HepG2 (cell line): ENCODE measurements at regions not wholly inside any gene's neighbourhood (a gene's known extent, or its start where the extent isn't known, plus 50 kb on each side); places are given as distances from the start of the nearest gene placed in this dataset.

Source experiments
- KLF12 ChIP-seq: sonication (generic); formaldehyde crosslinking; IDR thresholded peaks from 2 replicates; pipeline ENCODE4 v1.4.0; 2020; ENCODE audit warnings: missing genetic modification reagents, borderline replicate concordance
- MAZ ChIP-seq, 2 experiments: sonication (generic) in 1 of 2; formaldehyde crosslinking in 1 of 2; IDR thresholded peaks; 2 replicates each; pipeline versions ENCODE4 v1.5.0 to v1.6.1; 2012 to 2020; ENCODE audit warnings: low read depth in 2 of 2, mild to moderate bottlenecking in 2 of 2, borderline replicate concordance in 1 of 2, improper control_type of control experiment in 1 of 2, low read length in 1 of 2, missing genetic modification reagents in 1 of 2, moderate library complexity in 1 of 2
- MEF2D ChIP-seq: sonication (generic); formaldehyde crosslinking; IDR thresholded peaks from 2 replicates; pipeline ENCODE4 v1.5.1; 2020; ENCODE audit warnings: mild to moderate bottlenecking, missing genetic modification reagents
- MIER2 ChIP-seq: IDR thresholded peaks from 2 replicates; pipeline ENCODE4 v1.6.1; 2016; ENCODE audit warnings: missing biosample characterization, missing genetic modification reagents
- NR1H2 ChIP-seq: sonication (generic); formaldehyde crosslinking; IDR thresholded peaks from 2 replicates; pipeline ENCODE4 v1.8.1; 2022; ENCODE audit warnings: low read depth, missing genetic modification reagents, borderline replicate concordance
- PPARG ChIP-seq: conservative IDR thresholded peaks from 2 replicates; pipeline ENCODE4 v1.6.1; 2016; ENCODE audit warnings: missing biosample characterization, missing genetic modification reagents
- SNAI1 ChIP-seq: sonication (generic); formaldehyde crosslinking; IDR thresholded peaks from 2 replicates; pipeline ENCODE4 v1.5.0; 2020; ENCODE audit warnings: mild to moderate bottlenecking, missing genetic modification reagents, borderline replicate concordance
- TOE1 ChIP-seq: sonication (generic); formaldehyde crosslinking; IDR thresholded peaks from 2 replicates; pipeline ENCODE4 v1.4.0; 2020; ENCODE audit warnings: mild to moderate bottlenecking, missing genetic modification reagents
- YEATS2 ChIP-seq: sonication (generic); formaldehyde crosslinking; IDR thresholded peaks from 2 replicates; pipeline ENCODE4 v1.4.0; 2020; ENCODE audit warnings: missing genetic modification reagents, borderline replicate concordance
- ZFP82 ChIP-seq: sonication (generic); formaldehyde crosslinking; IDR thresholded peaks from 2 replicates; pipeline ENCODE4 v1.5.1; 2020; ENCODE audit warnings: mild to moderate bottlenecking, missing genetic modification reagents, borderline replicate concordance
- ZMYM2 ChIP-seq: sonication (generic); formaldehyde crosslinking; IDR thresholded peaks from 2 replicates; pipeline ENCODE4 v1.8.0; 2022; ENCODE audit warnings: mild to moderate bottlenecking, missing genetic modification reagents
- ZNF124 ChIP-seq: sonication (generic); formaldehyde crosslinking; IDR thresholded peaks from 2 replicates; pipeline ENCODE4 v1.4.0; 2020; ENCODE audit warnings: missing genetic modification reagents
- ZNF20 ChIP-seq: sonication (generic); formaldehyde crosslinking; IDR thresholded peaks from 2 replicates; pipeline ENCODE4 v1.4.0; 2020; ENCODE audit warnings: mild to moderate bottlenecking, moderate library complexity, missing genetic modification reagents
- ZNF296 ChIP-seq: sonication (generic); formaldehyde crosslinking; conservative IDR thresholded peaks from 2 replicates; pipeline ENCODE4 v1.5.0; 2020; ENCODE audit warnings: mild to moderate bottlenecking, missing genetic modification reagents
- ZNF430 ChIP-seq: sonication (generic); formaldehyde crosslinking; IDR thresholded peaks from 2 replicates; pipeline ENCODE4 v1.9.0; 2021; ENCODE audit warnings: mild to moderate bottlenecking, missing genetic modification reagents
- ZNF788 ChIP-seq: sonication (generic); formaldehyde crosslinking; IDR thresholded peaks from 2 replicates; pipeline ENCODE4 v1.5.0; 2020; ENCODE audit warnings: mild to moderate bottlenecking, missing genetic modification reagents, borderline replicate concordance
- ZNF879 ChIP-seq: sonication (generic); formaldehyde crosslinking; IDR thresholded peaks from 2 replicates; pipeline ENCODE4 v1.8.1; 2023; ENCODE audit warnings: missing genetic modification reagents
- TF ChIP-seq, protein P1 (sequence below): sonication (generic); formaldehyde crosslinking; IDR thresholded peaks from 2 replicates; pipeline ENCODE4 v1.8.1; 2022; ENCODE audit warnings: mild to moderate bottlenecking, missing genetic modification reagents
- TF ChIP-seq, protein P2 (sequence below): IDR thresholded peaks from 2 replicates; pipeline ENCODE4 v1.6.1; 2016
- TF ChIP-seq, protein P3 (sequence below): sonication (generic); formaldehyde crosslinking; IDR thresholded peaks from 2 replicates; pipeline ENCODE4 v1.8.1; 2023; ENCODE audit warnings: missing genetic modification reagents, inconsistent platforms, borderline replicate concordance
- TF ChIP-seq, protein P4 (sequence below): sonication (generic); formaldehyde crosslinking; IDR thresholded peaks from 2 replicates; pipeline ENCODE4 v1.4.0; 2020; ENCODE audit warnings: missing genetic modification reagents, borderline replicate concordance
- TF ChIP-seq, protein P5 (sequence below): sonication (generic); formaldehyde crosslinking; IDR thresholded peaks from 2 replicates; pipeline ENCODE4 v1.9.0; 2021; ENCODE audit warnings: missing genetic modification reagents, mild to moderate bottlenecking, borderline replicate concordance

GRCh38 chr2:203656522-203657287 is 49.7 kb upstream of the CD28 start (continued):
- TF ChIP-seq MAZ (IDR thresholded peaks at IDR 0.05; ENCODE audit: borderline replicate concordance, low read depth, low read length) (no peak), MAZ (CRISPR knock-in tag; IDR thresholded peaks at IDR 0.05; ENCODE audit: low read depth) (peak; percentile 69), ZNF430 (CRISPR knock-in tag) (peak; percentile 62; the same call in 1 of the 2 replicates), ZNF124 (CRISPR knock-in tag) (no peak), MIER2 (CRISPR knock-in tag) (peak; percentile 72; the same call in 1 of the 2 replicates), ZMYM2 (CRISPR knock-in tag) (peak; percentile 74), TOE1 (CRISPR knock-in tag) (no peak), SNAI1 (CRISPR knock-in tag) (no peak), NR1H2 (CRISPR knock-in tag) (no peak), MEF2D (CRISPR knock-in tag) (no peak), ZFP82 (CRISPR knock-in tag) (no peak), PPARG (peak; percentile 50; the same call in 1 of the 2 replicates), YEATS2 (CRISPR knock-in tag) (peak; percentile 72; the same call in 1 of the 2 replicates), KLF12 (CRISPR knock-in tag) (no peak), ZNF879 (0 out of 2 replicates have a peak, but pooled peaks have one; percentile 43), ZNF20 (CRISPR knock-in tag) (no peak), ZNF788 (CRISPR knock-in tag) (peak; percentile 89; the same call in 1 of the 2 replicates), ZNF296 (0 out of 2 replicates have a peak, but pooled peaks have one; percentile 30)
- TF ChIP-seq, protein P1, sequence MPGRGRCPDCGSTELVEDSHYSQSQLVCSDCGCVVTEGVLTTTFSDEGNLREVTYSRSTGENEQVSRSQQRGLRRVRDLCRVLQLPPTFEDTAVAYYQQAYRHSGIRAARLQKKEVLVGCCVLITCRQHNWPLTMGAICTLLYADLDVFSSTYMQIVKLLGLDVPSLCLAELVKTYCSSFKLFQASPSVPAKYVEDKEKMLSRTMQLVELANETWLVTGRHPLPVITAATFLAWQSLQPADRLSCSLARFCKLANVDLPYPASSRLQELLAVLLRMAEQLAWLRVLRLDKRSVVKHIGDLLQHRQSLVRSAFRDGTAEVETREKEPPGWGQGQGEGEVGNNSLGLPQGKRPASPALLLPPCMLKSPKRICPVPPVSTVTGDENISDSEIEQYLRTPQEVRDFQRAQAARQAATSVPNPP = no peak
- TF ChIP-seq, protein P2, sequence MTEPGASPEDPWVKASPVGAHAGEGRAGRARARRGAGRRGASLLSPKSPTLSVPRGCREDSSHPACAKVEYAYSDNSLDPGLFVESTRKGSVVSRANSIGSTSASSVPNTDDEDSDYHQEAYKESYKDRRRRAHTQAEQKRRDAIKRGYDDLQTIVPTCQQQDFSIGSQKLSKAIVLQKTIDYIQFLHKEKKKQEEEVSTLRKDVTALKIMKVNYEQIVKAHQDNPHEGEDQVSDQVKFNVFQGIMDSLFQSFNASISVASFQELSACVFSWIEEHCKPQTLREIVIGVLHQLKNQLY = peak; percentile 48; the same call in 1 of the 2 replicates
- TF ChIP-seq, protein P3, sequence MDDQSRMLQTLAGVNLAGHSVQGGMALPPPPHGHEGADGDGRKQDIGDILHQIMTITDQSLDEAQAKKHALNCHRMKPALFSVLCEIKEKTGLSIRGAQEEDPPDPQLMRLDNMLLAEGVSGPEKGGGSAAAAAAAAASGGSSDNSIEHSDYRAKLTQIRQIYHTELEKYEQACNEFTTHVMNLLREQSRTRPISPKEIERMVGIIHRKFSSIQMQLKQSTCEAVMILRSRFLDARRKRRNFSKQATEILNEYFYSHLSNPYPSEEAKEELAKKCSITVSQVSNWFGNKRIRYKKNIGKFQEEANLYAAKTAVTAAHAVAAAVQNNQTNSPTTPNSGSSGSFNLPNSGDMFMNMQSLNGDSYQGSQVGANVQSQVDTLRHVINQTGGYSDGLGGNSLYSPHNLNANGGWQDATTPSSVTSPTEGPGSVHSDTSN (CRISPR knock-in tag) = no peak
- TF ChIP-seq, protein P4, sequence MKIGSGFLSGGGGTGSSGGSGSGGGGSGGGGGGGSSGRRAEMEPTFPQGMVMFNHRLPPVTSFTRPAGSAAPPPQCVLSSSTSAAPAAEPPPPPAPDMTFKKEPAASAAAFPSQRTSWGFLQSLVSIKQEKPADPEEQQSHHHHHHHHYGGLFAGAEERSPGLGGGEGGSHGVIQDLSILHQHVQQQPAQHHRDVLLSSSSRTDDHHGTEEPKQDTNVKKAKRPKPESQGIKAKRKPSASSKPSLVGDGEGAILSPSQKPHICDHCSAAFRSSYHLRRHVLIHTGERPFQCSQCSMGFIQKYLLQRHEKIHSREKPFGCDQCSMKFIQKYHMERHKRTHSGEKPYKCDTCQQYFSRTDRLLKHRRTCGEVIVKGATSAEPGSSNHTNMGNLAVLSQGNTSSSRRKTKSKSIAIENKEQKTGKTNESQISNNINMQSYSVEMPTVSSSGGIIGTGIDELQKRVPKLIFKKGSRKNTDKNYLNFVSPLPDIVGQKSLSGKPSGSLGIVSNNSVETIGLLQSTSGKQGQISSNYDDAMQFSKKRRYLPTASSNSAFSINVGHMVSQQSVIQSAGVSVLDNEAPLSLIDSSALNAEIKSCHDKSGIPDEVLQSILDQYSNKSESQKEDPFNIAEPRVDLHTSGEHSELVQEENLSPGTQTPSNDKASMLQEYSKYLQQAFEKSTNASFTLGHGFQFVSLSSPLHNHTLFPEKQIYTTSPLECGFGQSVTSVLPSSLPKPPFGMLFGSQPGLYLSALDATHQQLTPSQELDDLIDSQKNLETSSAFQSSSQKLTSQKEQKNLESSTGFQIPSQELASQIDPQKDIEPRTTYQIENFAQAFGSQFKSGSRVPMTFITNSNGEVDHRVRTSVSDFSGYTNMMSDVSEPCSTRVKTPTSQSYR = peak; percentile 55; the same call in 1 of the 2 replicates
- TF ChIP-seq, protein P5, sequence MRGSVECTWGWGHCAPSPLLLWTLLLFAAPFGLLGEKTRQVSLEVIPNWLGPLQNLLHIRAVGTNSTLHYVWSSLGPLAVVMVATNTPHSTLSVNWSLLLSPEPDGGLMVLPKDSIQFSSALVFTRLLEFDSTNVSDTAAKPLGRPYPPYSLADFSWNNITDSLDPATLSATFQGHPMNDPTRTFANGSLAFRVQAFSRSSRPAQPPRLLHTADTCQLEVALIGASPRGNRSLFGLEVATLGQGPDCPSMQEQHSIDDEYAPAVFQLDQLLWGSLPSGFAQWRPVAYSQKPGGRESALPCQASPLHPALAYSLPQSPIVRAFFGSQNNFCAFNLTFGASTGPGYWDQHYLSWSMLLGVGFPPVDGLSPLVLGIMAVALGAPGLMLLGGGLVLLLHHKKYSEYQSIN (CRISPR knock-in tag) = no peak
